SU-DHL-6 (cell line): ENCODE measurements at regions not wholly inside any gene's neighbourhood (a gene's known extent, or its start where the extent isn't known, plus 50 kb on each side); places are given as distances from the start of the nearest gene placed in this dataset.

Experiments used
- H2AFZ ChIP-seq: fragments of 200-600 bp; sonication (generic); 2 replicates; pipeline ENCODE4 v1.6.1; 2014; ENCODE audit warnings: low read depth, mild to moderate bottlenecking, moderate library complexity, mixed read lengths, antibody characterized with exemption, low read length; ENCODE audit not compliant: severe bottlenecking
- H3F3A ChIP-seq: fragments of 200-600 bp; shearing (Covaris generic); 2 replicates; pipeline ENCODE4 v1.6.0; 2016; ENCODE audit warnings: antibody characterized with exemption, mild to moderate bottlenecking; ENCODE audit not compliant: insufficient read depth
- H3K27ac ChIP-seq: fragments of 200-600 bp; sonication (generic); 2 replicates; pipeline ENCODE4 v1.5.1; 2016; ENCODE audit warnings: low read depth, mild to moderate bottlenecking, low read length, moderate library complexity, mixed read lengths
- H3K27me3 ChIP-seq: fragments of 200-600 bp; sonication (generic), shearing (Covaris generic); 2 replicates; pipeline ENCODE4 v1.6.0; 2014; ENCODE audit warnings: mild to moderate bottlenecking, low read length
- H3K36me3 ChIP-seq: fragments of 200-600 bp; sonication (generic); 2 replicates; pipeline ENCODE4 v1.6.1; 2014; ENCODE audit warnings: mild to moderate bottlenecking, low read length, mixed read lengths
- H3K4me2 ChIP-seq: fragments of 300-600, 200-600 bp; shearing (Covaris generic), sonication (generic); 2 replicates; pipeline ENCODE4 v1.6.0; 2014; ENCODE audit warnings: low read length, low read depth, mild to moderate bottlenecking; ENCODE audit not compliant: poor library complexity, severe bottlenecking
- H3K4me3 ChIP-seq: fragments of 200-600 bp; sonication (generic); 2 replicates; pipeline ENCODE4 v1.5.1; 2014; ENCODE audit warnings: antibody characterized with exemption, low read length, mild to moderate bottlenecking, mixed read lengths; ENCODE audit not compliant: insufficient read depth, poor library complexity, severe bottlenecking
- H3K79me2 ChIP-seq: fragments of 200-600 bp; sonication (generic); 2 replicates; pipeline ENCODE4 v1.6.1; 2014; ENCODE audit warnings: mild to moderate bottlenecking, low read length, moderate library complexity; ENCODE audit not compliant: insufficient read depth
- H3K9ac ChIP-seq: fragments of 200-600 bp; sonication (generic); 2 replicates; pipeline ENCODE4 v1.7.0; 2014; ENCODE audit warnings: mild to moderate bottlenecking, low read length
- H3K9me2 ChIP-seq: fragments of 200-600 bp; sonication (generic); replicated peaks from 2 replicates; pipeline ENCODE4 v1.6.1; 2014; ENCODE audit warnings: low read length; ENCODE audit not compliant: insufficient read depth
- H3K9me3 ChIP-seq: fragments of 200-600 bp; sonication (generic); 2 replicates; pipeline ENCODE4 v1.6.1; 2014; ENCODE audit warnings: low read length, mixed read lengths; ENCODE audit not compliant: insufficient read depth
- H4K20me1 ChIP-seq: fragments of 200-600 bp; sonication (generic); 2 replicates; pipeline ENCODE4 v1.6.1; 2014; ENCODE audit warnings: low read depth, mild to moderate bottlenecking, antibody characterized with exemption, low read length, moderate library complexity, mixed read lengths
- EZH2phosphoT487 ChIP-seq: fragments of 200-600 bp; sonication (generic), shearing (Covaris generic); conservative IDR thresholded peaks from 2 replicates; pipeline ENCODE4 v1.6.1; 2018; ENCODE audit warnings: mild to moderate bottlenecking, antibody characterized with exemption, low read length, moderate library complexity, mixed read lengths
- TF ChIP-seq, protein P1 (sequence below): fragments of 200-600 bp; sonication (generic); IDR thresholded peaks from one replicate; pipeline ENCODE4 v1.5.1; 2017; ENCODE audit warnings: antibody characterized with exemption, mild to moderate bottlenecking, low read length, moderate library complexity; ENCODE audit not compliant: insufficient read depth, poor library complexity, severe bottlenecking

DNA sequence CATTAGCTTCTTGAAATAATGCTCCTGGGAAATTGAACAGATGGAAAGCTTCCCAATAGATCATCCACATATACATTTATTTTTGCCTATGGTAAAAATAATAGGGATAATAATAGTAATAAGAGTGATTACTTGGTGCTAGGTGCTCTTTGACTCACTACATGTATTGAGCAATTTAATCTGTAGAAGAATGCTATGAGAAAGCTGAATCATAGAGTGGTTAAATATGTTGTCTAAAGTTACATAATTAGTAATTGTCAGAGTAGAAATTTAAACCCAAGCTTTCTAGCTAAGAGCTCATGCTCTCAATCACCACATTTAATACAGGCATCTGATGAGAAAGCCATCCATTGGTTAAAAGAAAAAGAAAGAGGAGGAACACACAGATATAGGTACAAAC is 590.5 kb upstream of the SLC8A1 start:
- no peaks in the 10 kb centered on the region for H3K9me2 ChIP-seq
- no peaks in the 10 kb centered on the region for H3F3A ChIP-seq
- no peak overlapping the region for H3K4me2 ChIP-seq
- TF ChIP-seq EZH2phosphoT487: no peak
- TF ChIP-seq, protein P1, sequence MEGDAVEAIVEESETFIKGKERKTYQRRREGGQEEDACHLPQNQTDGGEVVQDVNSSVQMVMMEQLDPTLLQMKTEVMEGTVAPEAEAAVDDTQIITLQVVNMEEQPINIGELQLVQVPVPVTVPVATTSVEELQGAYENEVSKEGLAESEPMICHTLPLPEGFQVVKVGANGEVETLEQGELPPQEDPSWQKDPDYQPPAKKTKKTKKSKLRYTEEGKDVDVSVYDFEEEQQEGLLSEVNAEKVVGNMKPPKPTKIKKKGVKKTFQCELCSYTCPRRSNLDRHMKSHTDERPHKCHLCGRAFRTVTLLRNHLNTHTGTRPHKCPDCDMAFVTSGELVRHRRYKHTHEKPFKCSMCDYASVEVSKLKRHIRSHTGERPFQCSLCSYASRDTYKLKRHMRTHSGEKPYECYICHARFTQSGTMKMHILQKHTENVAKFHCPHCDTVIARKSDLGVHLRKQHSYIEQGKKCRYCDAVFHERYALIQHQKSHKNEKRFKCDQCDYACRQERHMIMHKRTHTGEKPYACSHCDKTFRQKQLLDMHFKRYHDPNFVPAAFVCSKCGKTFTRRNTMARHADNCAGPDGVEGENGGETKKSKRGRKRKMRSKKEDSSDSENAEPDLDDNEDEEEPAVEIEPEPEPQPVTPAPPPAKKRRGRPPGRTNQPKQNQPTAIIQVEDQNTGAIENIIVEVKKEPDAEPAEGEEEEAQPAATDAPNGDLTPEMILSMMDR: no peak
- no peaks in the 10 kb centered on the region for H3K27me3 ChIP-seq
- H3K36me3 ChIP-seq: no peaks in the 10 kb centered on the region
- no peak overlapping the region for H3K27ac ChIP-seq
- H3K79me2 ChIP-seq: no peaks in the 10 kb centered on the region
- H3K9ac ChIP-seq: no peak overlapping the region
- no peak overlapping the region for H3K4me3 ChIP-seq
- H3K9me3 ChIP-seq: no peaks in the 10 kb centered on the region
- H4K20me1 ChIP-seq: no peaks in the 10 kb centered on the region
- H2AFZ ChIP-seq: no peak overlapping the region

DNA sequence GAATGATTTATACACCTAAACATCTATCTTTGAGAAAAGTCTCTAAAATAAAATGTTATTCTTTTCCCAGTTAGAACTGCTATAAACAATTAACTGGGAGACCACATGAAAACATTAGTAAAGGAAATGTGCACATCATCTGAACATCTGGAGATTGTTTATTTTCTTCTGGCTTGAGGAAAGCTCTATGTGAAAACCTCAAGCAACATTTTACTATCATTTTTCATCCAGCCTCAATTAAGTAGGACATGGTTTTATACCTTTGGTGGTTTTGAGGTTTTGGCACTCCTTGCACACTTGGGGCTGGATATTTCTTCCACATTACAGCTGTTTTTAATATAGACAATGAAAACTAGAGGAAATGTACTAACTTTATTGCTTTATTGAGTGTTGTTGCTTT is 609.5 kb upstream of the SLC8A1 start:
- H3K9me2 ChIP-seq: no peaks in the 10 kb centered on the region
- H2AFZ ChIP-seq: no peak overlapping the region
- no peak for TF ChIP-seq EZH2phosphoT487
- TF ChIP-seq, protein P1: no peak
- H3K4me3 ChIP-seq: no peak overlapping the region
- no peaks in the 10 kb centered on the region for H3K36me3 ChIP-seq
- no peaks in the 10 kb centered on the region for H3K9me3 ChIP-seq
- no peaks in the 10 kb centered on the region for H3F3A ChIP-seq
- no peak overlapping the region for H3K9ac ChIP-seq
- H4K20me1 ChIP-seq: no peaks in the 10 kb centered on the region
- H3K4me2 ChIP-seq: no peak overlapping the region
- H3K27ac ChIP-seq: no peak overlapping the region
- H3K27me3 ChIP-seq: no peaks in the 10 kb centered on the region
- no peaks in the 10 kb centered on the region for H3K79me2 ChIP-seq

DNA sequence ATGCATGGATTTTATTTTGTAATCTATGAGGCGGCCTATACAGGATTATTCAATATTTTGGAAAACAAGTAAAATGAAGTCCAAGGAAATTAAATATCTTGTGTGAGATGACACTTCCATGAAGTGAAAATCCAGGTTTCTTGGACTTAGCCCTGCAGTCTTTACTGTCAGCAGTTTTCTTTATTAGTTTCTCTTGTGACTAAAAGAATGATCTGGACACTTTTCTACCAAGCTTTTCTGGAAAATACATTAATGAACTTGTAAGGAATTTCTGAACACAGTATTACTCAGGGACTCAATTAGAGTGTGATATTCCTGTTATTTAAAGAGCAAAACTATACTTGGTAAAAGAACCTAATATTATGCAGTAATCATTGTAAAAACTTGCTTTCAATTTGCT is 610.4 kb upstream of the SLC8A1 start:
- no peak overlapping the region for H2AFZ ChIP-seq
- no peak overlapping the region for H3K4me3 ChIP-seq
- no peak overlapping the region for H3K4me2 ChIP-seq
- H4K20me1 ChIP-seq: no peaks in the 10 kb centered on the region
- H3K27me3 ChIP-seq: no peaks in the 10 kb centered on the region
- no peaks in the 10 kb centered on the region for H3K9me2 ChIP-seq
- no peak for TF ChIP-seq EZH2phosphoT487
- TF ChIP-seq, protein P1: no peak
- no peak overlapping the region for H3K27ac ChIP-seq
- H3K79me2 ChIP-seq: no peaks in the 10 kb centered on the region
- no peak overlapping the region for H3K9ac ChIP-seq
- no peaks in the 10 kb centered on the region for H3K9me3 ChIP-seq
- H3K36me3 ChIP-seq: no peaks in the 10 kb centered on the region
- H3F3A ChIP-seq: no peaks in the 10 kb centered on the region
